HL-60 (cell line): ENCODE measurements at regions not wholly inside any gene's neighbourhood (a gene's known extent, or its start where the extent isn't known, plus 50 kb on each side); places are given as distances from the start of the nearest gene placed in this dataset.

Experiments
- DNase-seq, 2 experiments: peaks; one replicate each; pipeline ENCODE4 v3.0.0-alpha.2; 2010 to 2020; ENCODE audit warnings: low read depth in 1 of 2, low spot score in 1 of 2
- H3K27ac ChIP-seq: fragments of 250-450 bp; sonication (Bioruptor Pico); replicated peaks from 2 replicates; pipeline ENCODE4 v1.5.1; 2020; ENCODE audit warnings: mild to moderate bottlenecking, moderate library complexity
- H3K27me3 ChIP-seq: fragments of 250-450 bp; sonication (Bioruptor Pico); 2 replicates; pipeline ENCODE4 v1.5.1; 2021; ENCODE audit warnings: mild to moderate bottlenecking, moderate library complexity; ENCODE audit not compliant: insufficient read depth, poor library complexity, severe bottlenecking
- H3K4me3 ChIP-seq: replicated peaks from 2 replicates; pipeline ENCODE4 v1.5.1; 2011; ENCODE audit warnings: mild to moderate bottlenecking, control low read depth, low read length; ENCODE audit not compliant: insufficient read depth
- GABPA ChIP-seq: IDR thresholded peaks from 2 replicates; pipeline ENCODE4 v1.6.1; 2012; ENCODE audit warnings: low read depth
- POLR2AphosphoS5 ChIP-seq: IDR thresholded peaks from 2 replicates; pipeline ENCODE4 v1.6.1; 2012; ENCODE audit warnings: low read depth
- SPI1 ChIP-seq: IDR thresholded peaks from 2 replicates; pipeline ENCODE4 v1.6.1; 2012; ENCODE audit warnings: low read depth, mild to moderate bottlenecking, borderline replicate concordance
- TF ChIP-seq, protein P1 (sequence below): IDR thresholded peaks from one replicate; pipeline ENCODE4 v1.5.1; 2011; ENCODE audit warnings: low read length, control low read depth, inconsistent platforms; ENCODE audit not compliant: insufficient read depth
- TF ChIP-seq, protein P2 (sequence below): IDR thresholded peaks from 2 replicates; pipeline ENCODE4 v1.6.1; 2012; ENCODE audit warnings: low read depth; ENCODE audit not compliant: insufficient replicate concordance

DNA sequence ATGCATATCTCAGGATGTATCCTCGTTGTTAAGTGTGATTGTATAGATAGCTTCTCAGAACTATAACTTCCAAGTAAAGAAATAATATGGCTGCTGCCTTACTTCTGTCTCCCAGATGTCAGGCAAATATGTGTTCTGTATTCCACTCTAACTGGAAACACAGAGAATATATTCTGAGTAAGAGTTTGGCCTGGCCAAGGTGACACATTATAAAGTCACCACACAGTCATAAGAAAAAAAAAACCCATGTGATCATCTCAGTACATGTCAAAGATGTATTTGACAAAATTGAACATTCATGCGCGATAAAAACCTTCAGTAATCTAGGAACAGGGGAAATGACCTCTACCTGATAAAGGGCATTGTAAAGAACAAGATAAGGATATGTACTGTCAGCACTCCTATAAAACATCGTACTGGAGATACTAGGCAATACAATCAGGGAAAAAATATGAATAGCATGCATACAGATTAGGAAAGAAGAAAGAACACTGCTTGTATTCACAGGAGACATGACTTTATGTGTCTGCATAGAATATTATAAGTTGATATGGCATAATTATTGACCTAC lies 207.1 kb downstream of the ZNF330 start:
- DNase-seq, result no peak
- no peak overlapping the region for H3K27ac ChIP-seq
- TF ChIP-seq, protein P1, sequence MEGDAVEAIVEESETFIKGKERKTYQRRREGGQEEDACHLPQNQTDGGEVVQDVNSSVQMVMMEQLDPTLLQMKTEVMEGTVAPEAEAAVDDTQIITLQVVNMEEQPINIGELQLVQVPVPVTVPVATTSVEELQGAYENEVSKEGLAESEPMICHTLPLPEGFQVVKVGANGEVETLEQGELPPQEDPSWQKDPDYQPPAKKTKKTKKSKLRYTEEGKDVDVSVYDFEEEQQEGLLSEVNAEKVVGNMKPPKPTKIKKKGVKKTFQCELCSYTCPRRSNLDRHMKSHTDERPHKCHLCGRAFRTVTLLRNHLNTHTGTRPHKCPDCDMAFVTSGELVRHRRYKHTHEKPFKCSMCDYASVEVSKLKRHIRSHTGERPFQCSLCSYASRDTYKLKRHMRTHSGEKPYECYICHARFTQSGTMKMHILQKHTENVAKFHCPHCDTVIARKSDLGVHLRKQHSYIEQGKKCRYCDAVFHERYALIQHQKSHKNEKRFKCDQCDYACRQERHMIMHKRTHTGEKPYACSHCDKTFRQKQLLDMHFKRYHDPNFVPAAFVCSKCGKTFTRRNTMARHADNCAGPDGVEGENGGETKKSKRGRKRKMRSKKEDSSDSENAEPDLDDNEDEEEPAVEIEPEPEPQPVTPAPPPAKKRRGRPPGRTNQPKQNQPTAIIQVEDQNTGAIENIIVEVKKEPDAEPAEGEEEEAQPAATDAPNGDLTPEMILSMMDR, result no peak
- TF ChIP-seq POLR2AphosphoS5, result no peak
- TF ChIP-seq SPI1, result no peak
- no peak for TF ChIP-seq GABPA
- TF ChIP-seq, protein P2, sequence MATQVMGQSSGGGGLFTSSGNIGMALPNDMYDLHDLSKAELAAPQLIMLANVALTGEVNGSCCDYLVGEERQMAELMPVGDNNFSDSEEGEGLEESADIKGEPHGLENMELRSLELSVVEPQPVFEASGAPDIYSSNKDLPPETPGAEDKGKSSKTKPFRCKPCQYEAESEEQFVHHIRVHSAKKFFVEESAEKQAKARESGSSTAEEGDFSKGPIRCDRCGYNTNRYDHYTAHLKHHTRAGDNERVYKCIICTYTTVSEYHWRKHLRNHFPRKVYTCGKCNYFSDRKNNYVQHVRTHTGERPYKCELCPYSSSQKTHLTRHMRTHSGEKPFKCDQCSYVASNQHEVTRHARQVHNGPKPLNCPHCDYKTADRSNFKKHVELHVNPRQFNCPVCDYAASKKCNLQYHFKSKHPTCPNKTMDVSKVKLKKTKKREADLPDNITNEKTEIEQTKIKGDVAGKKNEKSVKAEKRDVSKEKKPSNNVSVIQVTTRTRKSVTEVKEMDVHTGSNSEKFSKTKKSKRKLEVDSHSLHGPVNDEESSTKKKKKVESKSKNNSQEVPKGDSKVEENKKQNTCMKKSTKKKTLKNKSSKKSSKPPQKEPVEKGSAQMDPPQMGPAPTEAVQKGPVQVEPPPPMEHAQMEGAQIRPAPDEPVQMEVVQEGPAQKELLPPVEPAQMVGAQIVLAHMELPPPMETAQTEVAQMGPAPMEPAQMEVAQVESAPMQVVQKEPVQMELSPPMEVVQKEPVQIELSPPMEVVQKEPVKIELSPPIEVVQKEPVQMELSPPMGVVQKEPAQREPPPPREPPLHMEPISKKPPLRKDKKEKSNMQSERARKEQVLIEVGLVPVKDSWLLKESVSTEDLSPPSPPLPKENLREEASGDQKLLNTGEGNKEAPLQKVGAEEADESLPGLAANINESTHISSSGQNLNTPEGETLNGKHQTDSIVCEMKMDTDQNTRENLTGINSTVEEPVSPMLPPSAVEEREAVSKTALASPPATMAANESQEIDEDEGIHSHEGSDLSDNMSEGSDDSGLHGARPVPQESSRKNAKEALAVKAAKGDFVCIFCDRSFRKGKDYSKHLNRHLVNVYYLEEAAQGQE, result no peak
- no peaks in the 10 kb centered on the region for H3K27me3 ChIP-seq
- no peak overlapping the region for H3K4me3 ChIP-seq

DNA sequence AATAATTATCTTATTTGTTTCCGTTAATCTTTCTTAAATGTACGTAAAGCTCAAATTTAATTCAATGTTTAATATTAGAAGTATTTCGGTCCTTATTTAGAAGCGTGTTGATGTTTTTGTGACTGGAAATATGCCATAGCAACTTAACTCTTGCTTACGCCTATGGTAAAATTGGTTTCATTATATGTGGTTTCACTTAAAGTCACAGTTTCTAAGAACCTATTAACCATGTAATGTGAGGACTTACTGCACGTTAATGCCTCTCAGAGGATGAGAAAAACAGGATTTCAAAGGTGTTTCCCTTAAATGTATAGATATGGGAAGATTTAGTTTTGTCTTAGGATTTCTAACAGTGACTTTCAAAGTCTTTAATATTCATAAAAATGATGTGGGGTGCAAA lies 206.4 kb upstream of the IL15 start:
- H3K27ac ChIP-seq, result no peak overlapping the region
- H3K4me3 ChIP-seq, result no peak overlapping the region
- TF ChIP-seq, protein P1, result no peak
- no peak for TF ChIP-seq POLR2AphosphoS5
- TF ChIP-seq GABPA, result no peak
- TF ChIP-seq, protein P2, result no peak
- no peak for TF ChIP-seq SPI1
- no peaks in the 10 kb centered on the region for H3K27me3 ChIP-seq
- no peak for DNase-seq

DNA sequence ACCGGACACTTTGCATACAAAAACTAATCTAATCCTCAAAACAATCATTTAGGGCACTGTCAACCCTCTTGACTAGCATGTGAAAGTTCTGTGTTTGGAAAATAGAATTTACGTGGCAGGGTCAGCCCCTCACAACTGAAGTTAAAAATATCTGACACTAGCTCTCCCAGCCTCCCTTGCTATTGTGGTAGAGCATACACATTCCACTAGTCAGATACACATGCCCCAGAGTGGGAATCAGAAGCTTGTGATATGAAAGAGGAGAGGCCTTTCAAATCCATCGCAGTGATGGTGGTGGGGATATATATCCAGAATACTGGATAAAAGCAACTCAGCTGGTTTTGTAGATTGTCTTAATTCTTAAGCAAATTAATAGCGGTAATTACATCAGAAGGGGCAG lies 205.7 kb upstream of the IL15 start:
- TF ChIP-seq, protein P2, result no peak
- TF ChIP-seq SPI1, result no peak
- TF ChIP-seq POLR2AphosphoS5, result no peak
- TF ChIP-seq, protein P1, result no peak
- no peak for TF ChIP-seq GABPA
- H3K27ac ChIP-seq, result no peak overlapping the region
- no peak overlapping the region for H3K4me3 ChIP-seq
- H3K27me3 ChIP-seq, result no peaks in the 10 kb centered on the region
- DNase-seq, result no peak
